ENCODE measurements at regions not wholly inside any gene's neighbourhood (a gene's known extent, or its start where the extent isn't known, plus 50 kb on each side); places are given as distances from the start of the nearest gene placed in this dataset.
"Not testable (repeated sequence)": the region's sequence is repeated elsewhere in the genome, so short reads cannot be mapped to it uniquely, and the experiment has no call there.

- DNase-seq (ENCODE audit: low read depth in 4 of 4, low spot score in 1 of 4), result no peak
Observed at GRCh38 chr16:14384745-14385144, 245.3 kb downstream of the PARN start.

DNA sequence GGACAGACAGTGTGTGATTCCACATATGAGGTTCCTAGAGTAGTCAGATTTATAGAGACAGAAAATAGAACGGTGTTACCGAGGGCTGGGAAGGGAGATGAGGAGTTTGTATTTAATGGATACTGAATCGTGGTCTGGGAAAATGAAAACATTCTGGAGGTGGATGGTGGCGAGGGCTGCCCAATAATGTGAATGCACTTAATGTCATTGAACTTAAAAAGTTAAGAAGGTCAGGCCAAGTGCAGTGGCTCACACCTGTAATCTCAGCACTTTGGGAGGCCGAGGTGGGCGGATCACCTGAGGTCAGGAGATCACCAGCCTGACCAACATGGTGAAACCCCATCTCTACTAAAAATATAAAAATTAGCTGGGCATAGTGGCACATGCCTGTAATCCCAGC, 246.2 kb downstream of the PARN start:
- not testable (repeated sequence) for DNase-seq (ENCODE audit: low read depth in 4 of 4, low spot score in 1 of 4)

GRCh38 chr16:14378689-14379467, 251.2 kb downstream of the PARN start:
- no peak for DNase-seq (ENCODE audit: low read depth in 4 of 4, low spot score in 1 of 4)

DNA sequence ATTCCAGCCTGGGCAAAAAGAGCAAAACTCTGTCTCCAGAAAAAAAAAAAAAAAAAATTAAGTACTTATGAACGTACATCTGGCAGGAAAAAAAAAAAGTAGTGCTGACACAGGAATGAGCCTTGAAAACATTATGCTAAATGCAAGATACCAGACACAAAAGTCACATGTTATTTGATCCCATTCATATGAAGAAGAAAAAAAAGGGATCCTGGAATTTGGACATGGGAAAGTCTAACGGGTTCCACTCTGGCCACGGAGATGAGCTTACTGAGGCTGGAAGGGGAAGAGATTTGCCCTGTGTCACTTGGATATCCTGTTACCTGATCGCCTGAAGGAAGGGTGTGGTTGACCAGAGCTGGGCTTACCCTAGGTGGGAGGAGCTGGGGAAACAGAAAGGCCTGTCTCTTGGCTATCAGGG, 251.9 kb downstream of the PARN start:
- DNase-seq (ENCODE audit: low read depth in 4 of 4, low spot score in 1 of 4), result no peak

DNA sequence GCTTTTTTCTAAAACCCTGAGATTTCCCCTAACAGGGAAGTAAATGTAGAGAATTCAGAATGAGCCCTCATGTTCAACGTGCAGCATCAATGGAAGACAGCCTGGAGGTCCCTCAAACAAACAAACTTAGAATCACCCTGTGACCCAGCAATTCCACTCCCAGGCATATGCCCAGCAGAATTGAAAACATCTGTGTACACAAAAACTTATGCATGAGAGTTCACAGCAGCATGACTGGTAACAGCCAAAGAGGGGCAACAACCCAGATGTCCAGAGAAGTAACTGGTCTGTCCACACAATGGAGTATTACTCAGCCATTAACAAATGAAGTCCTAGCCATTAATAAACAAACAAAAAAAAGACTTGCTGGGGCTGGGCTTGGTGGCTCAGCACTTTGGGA, 252.7 kb downstream of the PARN start:
- DNase-seq (ENCODE audit: low read depth in 4 of 4, low spot score in 1 of 4), result no peak

GRCh38 chr16:14375132-14375491, 254.9 kb downstream of the PARN start:
- DNase-seq (ENCODE audit: low read depth in 4 of 4, low spot score in 1 of 4), result no peak

- no peak for DNase-seq (ENCODE audit: low read depth in 4 of 4, low spot score in 1 of 4)
Observed at GRCh38 chr16:14374451-14375131, 255.5 kb downstream of the PARN start.

DNA sequence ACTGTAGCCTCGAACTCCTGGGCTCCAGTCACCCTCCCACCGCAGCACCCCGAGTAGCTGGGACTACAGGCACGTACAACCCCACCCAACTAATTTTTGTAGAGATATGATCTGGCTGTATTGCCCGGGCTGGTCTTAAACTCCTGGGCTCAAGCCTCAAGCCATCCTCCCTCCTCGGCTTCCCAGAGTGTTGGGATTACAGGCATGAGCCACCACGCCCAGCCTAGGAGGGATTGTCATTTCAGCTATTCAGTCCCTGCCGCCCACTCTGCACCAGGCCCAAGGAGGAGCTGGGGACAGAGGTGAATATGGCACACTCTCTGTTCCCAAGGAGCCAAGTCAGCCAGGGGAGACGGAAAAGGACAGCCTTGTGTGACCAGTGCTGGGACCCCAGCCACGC, 256.2 kb downstream of the PARN start:
- no peak for DNase-seq (ENCODE audit: low read depth in 4 of 4, low spot score in 1 of 4)

DNA sequence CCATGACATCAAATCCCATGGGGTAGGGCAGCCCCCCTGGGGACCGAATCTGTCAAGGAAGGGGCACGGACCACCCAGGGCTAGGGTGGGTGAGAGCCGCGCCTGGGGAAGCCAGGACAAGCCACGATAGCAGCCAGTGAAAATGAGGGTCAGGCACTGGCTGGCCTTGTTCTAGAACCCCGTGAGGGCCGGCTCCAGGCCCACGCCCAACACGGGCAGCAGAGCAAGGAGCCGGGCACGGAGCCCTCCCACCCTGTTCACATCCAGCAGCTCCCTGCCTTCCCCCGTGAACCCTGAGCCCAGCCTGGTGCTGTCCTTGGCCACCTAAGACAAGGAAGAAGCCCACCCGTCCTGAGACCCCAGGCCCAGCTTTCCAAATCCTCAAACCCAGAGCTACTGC, 256.7 kb downstream of the PARN start:
- DNase-seq (ENCODE audit: low read depth in 4 of 4, low spot score in 1 of 4), result no peak

- no peak for DNase-seq (ENCODE audit: low read depth in 4 of 4, low spot score in 1 of 4)
Observed at GRCh38 chr16:14372471-14372870, 257.6 kb downstream of the PARN start.

DNA sequence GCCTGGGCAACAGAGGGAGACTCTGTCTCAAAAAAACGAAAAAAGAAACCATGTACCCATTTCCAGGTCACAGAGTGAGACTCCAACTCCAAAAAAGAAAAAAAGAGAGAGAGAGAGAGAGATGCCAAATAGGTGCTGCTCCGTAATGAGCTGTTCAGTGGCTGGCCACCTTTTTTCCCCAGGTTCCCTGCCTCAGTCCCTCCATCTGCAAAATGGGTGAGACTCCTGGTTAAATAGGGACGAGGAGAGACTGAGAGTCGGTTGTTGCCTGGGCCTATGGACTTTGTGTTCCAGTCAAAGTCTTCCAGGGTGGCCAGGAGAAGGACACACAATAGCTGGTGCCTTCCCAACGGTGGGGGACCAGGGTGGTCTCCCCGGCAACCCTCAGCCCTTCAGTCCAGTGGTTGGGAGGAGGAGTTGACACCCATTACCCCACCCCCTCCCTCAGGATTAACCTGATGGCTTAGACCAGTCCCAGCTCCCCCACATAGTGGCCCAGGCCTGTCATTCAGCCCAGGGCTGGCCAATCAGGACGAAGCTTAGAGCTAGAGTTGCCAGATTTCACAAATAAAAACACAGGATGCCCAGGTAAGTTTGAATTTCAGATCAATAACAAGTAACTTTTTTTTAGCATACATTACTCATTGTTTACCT, 258.2 kb downstream of the PARN start:
- no peak for DNase-seq (ENCODE audit: low read depth in 4 of 4, low spot score in 1 of 4)

DNA sequence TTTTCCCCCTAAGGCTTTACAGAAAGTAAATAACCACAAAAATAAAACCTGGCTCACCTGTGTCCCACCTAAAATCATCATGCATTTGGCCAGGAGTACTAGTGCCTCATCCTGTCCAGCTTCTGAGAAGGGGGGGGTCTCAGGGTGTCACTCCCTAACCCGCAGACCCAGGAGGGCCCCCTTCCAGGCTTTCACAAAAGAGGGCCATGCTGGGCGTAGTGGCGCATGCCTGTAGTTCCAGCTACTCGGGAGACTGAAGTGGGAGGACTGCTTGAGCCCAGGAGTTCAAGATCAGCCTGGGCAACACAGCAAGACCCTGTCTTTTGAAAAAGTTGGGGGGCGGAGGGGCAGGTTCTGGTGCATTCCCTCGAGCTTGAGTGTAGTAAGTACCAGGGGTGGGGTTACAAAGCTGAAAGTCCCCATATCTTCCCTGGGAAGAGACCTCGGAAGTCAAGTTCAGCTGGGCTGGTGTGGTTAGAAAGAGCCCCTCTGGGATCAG, 259.3 kb downstream of the PARN start:
- DNase-seq (ENCODE audit: low read depth in 4 of 4, low spot score in 1 of 4), result no peak

- no peak for DNase-seq (ENCODE audit: low read depth in 4 of 4, low spot score in 1 of 4)
Observed at GRCh38 chr16:14369734-14370598, 260.1 kb downstream of the PARN start.

DNA sequence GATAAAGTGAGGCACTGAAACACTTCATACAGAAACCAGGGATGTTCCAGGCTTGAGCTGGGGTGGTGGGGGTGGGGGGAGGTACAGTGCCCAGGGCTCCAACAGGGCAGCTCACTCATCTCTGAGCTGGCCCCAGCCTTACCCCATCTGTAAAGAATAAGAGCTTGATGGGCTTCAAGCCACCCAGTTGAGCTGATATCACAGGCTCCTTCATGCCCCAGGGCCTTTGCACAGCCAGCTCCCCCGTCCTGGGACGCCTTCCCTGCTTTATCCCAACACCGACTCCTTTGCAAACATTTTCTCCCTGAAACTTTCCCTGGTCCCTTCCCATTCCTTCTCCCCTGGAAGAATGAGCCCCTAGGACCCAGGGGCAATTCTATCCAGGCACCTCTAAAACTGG, 261.7 kb downstream of the PARN start:
- no peak for DNase-seq (ENCODE audit: low read depth in 4 of 4, low spot score in 1 of 4)

GRCh38 chr16:14366974-14367707, 262.9 kb downstream of the PARN start:
- DNase-seq (ENCODE audit: low read depth in 4 of 4, low spot score in 1 of 4), result no peak

- no peak for DNase-seq (ENCODE audit: low read depth in 4 of 4, low spot score in 1 of 4)
Observed at GRCh38 chr16:14366447-14366846, 263.6 kb downstream of the PARN start.

- DNase-seq (ENCODE audit: low read depth in 4 of 4, low spot score in 1 of 4), result no peak
Observed at GRCh38 chr16:14365200-14365851, 264.7 kb downstream of the PARN start.

- DNase-seq (ENCODE audit: low read depth in 4 of 4, low spot score in 1 of 4), result no peak
Observed at GRCh38 chr16:14364386-14365199, 265.5 kb downstream of the PARN start.

GRCh38 chr16:14364112-14364385, 266.0 kb downstream of the PARN start:
- no peak for DNase-seq (ENCODE audit: low read depth in 4 of 4, low spot score in 1 of 4)
